Right lung (tissue), 2 donors: ENCODE measurements at regions not wholly inside any gene's neighbourhood (a gene's known extent, or its start where the extent isn't known, plus 50 kb on each side); places are given as distances from the start of the nearest gene placed in this dataset.
"Not testable (repeated sequence)": the region's sequence is repeated elsewhere in the genome, so short reads cannot be mapped to it uniquely, and the experiment has no call there.

Source experiments
- DNase-seq, 2 donors: peaks; one replicate each; pipeline ENCODE4 v3.0.0-alpha.2; 2013

DNA sequence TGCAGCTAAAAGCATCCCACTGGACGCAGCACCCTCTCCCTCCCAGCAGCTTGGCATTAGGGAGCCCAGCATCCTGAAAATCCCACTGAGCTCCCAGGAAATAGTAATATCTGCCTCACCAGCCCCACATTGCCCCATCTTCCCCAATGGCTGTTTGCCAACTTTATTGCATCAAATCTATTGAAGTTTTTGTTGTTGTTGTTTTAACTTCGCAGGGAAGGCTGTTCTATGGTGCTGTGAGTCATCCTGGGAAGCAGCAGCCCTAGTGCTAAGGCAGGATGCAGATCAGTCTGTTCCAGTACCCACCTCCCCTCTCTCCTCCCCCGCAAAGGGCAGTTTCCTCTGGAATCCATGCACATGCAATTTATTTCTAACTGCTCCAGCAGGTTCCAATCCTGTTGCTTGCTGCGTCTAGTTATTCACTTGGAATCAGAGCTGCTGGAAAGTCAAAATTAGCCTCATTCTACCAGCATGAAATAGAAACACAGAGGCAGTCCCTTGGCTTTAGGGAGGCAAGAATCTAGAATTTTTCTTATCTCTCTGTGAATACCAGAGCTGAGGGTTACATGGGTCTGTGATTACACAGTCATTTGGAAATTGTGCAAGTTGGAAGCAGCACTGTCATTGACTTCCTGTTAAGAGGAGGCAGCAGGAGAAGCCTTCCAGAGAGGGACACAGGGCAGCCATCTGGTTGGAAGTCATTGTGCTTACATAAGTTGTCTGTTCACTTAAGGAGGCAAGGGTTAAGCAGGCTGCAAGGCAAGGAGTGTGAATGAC lies 115.9 kb upstream of the CACUL1 start:
- DNase-seq, result peak; percentile 63 to 70

DNA sequence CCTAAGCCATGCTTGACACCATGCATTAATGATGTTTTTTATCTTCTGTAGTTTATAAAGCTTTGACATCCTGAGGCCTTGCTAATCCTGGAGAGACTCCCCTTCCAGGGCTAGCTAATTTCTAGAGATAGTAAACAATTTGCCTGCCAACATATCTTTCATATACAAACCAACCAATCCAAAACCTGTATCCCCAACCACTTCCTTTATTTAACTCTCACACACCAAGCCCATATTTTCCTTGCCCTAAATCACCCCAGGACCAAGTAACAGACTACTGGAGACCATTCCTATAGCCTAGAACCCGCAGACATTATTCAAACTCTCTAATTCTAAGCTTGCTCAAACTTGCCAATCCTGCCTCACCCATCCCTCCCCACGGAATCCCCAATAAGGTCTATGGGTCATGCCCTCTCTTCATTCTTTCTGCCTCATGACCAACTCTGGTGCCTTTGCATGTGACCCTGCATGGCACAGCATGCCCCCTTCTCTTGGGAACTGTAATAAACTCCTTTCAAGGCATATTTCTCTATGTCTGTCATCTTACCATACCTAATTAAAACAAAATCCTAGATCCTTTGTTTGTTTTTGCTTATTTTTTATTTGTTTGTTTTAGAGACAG lies 116.6 kb upstream of the CACUL1 start:
- no peak for DNase-seq

DNA sequence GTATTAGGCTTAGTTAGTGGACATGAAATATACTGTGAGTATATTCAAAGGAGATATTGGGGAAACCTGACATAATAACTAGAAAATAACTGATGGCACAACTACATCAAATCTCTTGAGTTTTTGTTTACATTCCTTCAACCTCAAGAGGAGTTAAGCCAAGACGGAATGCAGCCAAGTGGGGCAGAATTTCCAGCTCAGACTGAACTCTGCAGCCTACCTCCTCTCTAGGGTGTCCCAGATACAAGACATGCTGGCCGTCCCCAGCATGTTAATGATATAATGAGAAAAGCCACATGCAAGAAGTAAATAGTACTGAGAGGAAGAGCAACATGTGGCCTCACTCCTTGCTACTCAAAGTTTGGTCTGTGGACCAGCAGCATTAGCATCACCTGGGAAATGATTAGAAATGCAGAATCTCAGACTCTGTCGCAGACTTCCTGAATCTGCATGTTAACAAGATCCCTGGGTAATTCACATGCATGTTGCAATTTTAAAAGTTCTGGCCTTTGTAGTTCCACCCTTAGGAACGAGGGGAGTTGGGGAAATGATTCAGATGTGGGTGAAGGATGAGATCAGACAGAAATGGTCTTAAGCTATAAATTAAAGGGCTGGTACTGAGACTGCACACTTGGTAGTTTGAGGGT lies 118.4 kb upstream of the CACUL1 start:
- DNase-seq, result peak; percentile 21 to 30

DNA sequence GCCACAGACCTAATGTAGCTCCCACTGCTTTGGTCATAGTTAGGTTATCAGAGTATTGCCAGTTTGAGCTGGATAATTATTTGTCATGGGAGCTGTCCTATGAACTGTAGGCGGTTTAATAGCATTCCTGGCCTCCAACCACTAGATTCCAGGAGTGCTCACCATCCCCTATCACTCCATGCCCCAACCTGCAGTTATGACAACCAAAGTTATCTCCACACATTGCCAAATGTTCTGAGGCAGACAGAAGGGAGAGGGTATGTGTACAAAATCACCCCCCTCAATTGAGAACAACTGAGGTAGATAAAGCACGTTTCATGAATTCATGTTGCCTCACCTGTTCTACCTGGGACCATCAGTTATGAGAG lies 119.0 kb upstream of the CACUL1 start:
- no peak for DNase-seq

DNA sequence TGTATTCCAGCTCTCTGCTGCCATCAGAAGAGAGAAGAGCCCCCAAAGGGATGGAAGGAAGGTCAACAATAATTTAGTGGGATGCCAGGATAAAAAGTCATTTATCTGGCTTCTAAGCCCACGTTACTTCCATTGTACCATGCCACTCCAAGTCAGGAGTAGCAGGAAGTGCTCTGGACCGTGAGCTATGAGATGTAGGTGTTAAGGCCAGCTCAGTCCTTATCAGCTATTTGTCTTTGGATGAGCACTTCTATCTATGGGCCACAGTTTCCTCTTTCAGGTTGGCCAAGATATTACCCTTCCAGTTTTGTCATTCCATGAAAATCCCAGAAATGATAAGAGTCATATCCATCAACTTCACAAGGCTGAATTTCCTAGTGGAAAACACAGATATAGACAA lies 119.4 kb upstream of the CACUL1 start:
- DNase-seq, result no peak

DNA sequence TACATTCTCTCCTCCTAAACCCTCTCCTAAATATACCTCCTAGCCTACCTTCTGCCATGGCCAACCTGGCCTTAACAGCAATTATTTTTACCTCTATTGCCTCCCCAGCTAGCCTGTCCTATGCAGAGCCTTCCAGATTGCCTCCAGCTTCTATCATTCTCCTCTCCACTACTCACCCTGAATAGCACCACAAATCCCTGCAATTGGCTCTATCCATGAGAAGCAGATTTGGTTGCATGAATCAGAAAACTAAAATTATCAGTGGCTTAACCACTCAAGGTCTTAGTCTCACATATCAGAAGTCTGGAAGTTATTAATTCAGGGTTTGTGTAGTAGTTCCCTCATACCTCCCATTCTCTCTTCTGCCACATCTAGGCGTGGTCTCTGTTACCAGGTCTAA lies 120.3 kb upstream of the CACUL1 start:
- DNase-seq, result no peak

DNA sequence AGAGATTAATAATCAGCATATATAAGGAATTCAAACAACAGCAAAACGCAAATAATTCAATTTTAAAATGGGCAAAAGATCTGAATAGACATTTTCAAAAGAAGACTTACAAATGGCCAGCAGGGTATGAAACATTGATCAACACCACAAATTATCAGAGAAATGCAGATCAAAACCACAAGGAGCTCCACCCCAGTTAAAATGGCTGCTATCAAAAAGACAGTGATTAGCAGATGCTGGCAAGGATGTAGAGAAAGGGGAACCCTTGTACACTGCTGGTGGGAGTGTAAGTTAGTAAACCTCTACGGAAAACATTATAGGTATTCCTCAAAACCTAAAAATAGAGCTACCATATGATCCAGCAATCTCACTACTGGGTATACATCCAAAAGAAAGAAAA lies 128.0 kb upstream of the CACUL1 start:
- no peak for DNase-seq

DNA sequence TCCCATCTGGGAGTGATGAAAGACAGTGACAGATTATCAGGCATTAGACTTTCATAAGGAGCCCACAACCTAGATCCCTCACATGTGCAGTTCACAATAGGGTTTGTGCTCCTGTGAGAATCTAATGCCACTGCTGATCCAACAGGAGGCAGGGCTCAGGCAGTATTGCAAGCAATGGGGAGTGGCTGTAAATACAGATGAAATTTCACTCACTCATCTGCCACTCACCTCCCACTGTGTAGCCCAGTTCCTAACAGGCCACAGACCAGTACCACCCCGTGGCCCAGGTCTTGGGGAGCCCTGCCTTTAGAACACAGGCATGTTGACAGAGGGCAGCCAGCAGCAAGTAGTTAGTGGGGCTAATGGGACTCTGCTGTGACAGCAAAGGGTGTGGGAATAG lies 137.3 kb upstream of the NANOS1 start:
- DNase-seq, result no peak

DNA sequence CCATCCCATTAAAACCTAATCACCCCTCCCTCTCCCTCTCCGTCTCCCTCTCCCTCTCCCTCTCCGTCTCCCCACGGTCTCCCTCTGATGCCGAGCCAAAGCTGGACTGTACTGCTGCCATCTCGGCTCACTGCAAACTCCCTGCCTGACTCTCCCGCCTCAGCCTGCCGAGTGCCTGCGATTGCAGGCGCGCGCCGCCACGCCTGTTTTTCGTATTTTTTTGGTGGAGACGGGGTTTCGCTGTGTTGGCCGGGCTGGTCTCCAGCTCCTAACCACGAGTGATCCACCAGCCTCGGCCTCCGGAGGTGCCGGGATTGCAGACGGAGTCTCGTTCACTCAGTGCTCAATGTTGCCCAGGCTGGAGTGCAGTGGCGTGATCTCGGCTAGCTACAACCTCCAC lies 134.6 kb upstream of the NANOS1 start:
- not testable (repeated sequence) for DNase-seq

DNA sequence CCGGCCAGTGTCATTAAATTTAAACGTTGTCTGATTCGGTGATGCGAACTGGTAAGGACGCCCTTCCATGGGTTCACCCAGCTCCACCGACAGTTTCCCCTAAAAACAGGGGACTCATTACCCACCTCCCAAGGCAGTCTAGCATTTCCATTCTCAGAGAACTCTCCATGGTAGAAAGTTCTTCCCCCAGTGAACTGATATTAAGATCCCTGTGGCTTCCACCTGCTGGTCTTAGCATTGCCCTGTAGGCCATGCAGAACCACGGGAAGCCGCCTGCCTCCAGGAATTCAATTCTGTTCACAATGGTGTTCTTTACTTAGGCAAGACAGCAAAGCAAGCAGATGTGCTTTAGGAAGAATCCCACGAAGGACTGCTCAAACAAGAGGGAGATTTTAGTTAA lies 128.9 kb upstream of the NANOS1 start:
- DNase-seq, result no peak

DNA sequence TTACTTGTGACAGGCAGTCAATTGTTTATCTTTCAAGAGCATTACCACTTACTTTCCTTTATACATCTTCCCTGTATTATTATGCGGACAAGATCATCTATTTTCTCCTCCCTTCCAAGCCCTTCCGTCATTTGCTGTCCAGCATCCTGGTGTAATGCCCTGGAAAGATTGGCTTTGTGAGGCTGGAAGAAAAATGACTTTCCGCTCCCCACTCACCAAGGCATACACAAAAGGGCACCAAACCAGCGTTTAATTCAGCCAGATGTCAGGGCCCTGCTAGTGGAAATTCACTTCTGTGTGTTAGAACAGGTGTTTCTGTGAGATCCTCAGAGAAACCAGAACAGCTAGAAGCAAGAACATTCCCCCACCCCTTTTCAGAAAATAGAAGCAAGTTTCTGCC lies 128.1 kb upstream of the NANOS1 start:
- no peak for DNase-seq

DNA sequence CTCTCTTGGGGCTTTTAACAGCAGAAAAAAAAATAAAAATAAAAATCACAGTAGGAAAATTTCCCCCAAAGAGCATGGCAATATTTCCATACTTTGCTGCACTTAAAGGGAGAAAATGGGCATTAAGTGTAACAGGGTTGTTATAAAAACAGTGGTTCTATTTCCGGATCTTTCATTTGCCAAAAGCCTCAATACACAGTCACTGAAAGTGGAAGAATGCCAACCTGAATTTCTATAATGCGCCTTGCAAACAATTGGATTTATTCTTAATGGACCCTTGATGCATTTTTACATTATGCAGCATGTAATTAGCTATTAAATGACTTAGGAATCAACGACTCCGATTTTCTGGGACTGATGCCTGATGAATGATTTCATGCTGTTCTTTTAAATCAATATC lies 127.6 kb upstream of the NANOS1 start:
- no peak for DNase-seq

DNA sequence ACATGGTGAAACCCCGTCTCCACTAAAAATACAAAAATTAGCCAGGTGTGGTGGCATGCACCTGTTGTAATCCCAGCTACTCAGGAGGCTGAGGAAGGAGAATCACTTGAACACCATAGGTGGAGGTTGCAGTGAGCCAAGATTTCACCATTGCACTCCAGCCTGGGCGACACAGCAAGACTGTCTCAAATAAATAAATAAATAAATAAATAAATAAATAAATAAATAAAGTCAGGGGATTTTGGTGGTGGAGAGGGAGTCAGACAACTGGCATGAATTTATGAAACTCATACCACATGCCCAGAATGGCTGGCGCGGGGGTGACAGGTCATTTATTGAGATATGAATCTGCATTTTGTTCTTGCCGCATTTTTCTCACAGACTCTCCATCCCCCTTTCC lies 126.9 kb upstream of the NANOS1 start:
- not testable (repeated sequence) for DNase-seq

DNA sequence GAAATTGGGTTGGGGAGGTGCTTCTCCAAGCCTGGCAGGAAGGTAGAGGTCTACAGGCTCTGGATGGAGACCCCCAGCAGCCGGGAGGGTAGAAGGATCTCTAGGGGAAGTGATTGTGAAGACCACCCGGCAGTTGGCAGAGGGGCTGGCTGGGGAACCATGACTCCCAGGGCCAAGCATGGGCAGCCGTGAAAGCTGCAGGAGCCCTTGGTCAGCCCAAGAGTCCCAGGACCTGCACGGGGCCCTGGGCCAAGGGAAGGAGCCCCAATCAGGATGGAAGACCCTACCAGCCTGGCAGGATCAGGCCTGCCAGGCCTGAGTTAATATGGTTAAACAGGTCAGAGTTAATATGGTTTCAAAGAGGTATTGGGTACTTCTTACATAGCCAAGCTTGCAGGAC lies 126.3 kb upstream of the NANOS1 start:
- no peak for DNase-seq

DNA sequence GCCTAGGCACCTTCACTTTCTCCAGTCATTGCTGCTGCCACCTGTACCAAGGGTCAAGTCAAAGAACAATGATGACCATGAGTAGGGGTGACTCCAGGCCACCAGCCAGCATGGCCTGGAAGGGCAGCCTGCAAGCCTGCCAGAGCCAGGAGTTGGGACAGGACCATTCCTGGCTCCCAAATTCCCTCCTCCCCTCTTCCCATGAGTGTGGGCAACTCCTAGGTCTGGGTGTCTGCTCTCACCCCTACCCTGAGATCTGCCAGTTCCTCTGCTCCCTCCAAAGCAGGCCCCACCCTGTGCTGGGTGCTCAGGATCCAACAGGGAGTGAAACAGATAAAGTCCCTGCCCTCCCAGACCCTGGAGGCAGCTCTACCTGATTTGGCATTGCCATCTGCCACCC lies 125.8 kb upstream of the NANOS1 start:
- no peak for DNase-seq

DNA sequence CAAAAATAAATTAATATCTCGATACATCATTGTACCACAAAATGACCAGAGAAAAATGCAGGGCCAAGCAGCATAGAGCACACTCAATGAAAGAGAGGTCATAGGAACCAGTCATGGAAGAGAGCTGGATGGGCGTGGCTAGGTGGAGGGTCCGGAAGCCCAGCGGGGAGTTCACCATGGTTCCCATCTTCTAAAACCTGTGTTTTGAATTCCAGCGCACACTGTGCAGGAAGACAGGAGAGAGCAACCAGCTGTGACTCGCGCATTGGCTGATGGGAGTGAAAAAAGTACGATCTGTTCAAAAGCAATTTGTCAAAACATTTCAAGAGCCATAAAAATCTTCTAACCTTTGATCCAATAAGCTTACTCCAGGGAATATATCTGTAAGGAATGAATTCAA lies 125.2 kb upstream of the NANOS1 start:
- DNase-seq, result no peak

DNA sequence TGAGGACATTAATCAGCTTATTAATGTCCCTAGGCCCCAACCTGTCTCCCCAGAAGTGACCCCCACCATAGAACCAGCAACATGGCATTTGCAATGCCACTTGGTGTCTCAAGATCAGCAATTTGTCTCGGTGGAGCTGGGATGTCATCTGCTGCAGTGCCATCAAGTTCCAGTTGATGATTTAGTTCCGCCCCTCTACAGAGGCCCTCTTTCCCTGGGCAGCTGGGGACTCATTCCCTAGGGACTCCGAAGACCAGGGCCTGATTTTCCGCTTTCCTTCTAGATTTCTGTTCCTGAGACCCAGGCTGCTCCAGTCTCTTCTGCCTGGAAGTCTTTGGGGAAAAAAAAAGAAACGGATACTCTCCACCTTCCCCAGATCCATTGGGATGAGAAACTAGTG lies 122.5 kb upstream of the NANOS1 start:
- no peak for DNase-seq

DNA sequence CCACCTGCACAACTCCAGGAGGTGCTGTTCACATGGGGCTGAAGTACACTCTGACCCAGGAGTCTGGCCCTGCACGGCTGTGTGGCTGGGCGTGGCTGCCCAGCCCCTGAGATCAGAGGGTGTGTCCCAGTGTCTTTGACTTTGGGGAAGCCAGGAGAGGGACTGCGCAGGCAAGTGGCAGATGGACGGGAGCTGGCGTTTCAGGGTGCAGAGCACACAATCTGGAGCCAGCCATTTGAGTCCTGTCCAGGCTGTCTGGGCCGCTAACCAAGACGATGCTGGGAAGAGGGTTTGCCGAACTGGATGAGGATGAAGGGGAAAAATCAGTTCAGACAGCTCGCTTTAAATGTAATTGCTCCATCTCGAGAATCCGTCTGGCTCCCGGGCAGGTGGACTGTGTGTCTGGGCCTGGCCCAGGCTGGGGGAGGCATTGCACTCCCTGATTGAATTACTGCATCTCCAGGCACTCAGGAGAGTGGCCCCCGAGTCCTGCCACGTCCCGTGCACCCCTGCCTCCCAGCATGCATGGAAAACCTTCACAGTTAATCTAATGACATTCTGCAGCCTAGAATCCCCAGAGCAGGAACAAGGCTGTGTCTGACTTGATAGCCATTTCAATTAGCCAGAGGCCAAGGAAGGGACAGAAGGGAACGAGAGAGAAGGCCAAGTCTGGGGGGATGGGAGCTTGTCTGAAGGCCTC lies 120.8 kb upstream of the NANOS1 start:
- DNase-seq, result no peak

DNA sequence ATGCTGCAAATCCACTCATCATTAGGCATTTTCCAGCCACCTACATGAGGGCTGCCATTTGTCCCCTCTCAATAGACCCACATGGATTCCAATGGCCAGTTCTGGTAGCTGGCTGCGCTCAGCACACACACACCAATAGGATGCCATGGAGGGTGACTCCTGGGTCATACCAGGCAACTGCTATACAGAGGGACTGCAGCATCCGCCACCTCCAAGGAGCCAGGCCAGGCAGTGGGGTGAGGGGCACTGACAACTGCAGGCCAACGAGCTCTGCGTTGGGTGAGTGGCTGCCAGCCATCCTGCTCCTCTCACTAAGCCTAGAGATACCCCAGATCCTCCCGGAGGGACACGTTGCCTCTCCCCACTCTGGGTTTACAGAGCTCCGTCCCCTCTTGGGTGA lies 118.8 kb upstream of the NANOS1 start:
- no peak for DNase-seq

DNA sequence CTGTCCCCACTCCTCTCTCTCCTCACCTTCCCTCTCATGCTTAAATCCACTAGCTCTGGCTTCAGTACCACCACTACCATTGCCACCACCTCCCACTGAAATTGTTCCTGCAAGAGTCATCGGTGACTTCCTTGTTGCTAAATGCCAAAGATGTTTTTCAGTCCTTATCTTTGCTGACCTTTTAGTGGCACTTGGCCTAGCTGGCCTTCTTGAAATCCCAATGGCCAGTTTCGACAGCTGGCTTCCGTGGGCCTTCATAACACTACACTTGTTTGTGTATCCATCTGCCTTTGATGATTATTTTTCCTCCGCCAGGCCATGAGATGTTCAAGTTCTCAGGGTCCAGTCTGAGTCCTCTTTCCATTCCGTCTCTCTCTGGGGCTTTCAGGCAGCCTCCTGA lies 118.2 kb upstream of the NANOS1 start:
- no peak for DNase-seq

DNA sequence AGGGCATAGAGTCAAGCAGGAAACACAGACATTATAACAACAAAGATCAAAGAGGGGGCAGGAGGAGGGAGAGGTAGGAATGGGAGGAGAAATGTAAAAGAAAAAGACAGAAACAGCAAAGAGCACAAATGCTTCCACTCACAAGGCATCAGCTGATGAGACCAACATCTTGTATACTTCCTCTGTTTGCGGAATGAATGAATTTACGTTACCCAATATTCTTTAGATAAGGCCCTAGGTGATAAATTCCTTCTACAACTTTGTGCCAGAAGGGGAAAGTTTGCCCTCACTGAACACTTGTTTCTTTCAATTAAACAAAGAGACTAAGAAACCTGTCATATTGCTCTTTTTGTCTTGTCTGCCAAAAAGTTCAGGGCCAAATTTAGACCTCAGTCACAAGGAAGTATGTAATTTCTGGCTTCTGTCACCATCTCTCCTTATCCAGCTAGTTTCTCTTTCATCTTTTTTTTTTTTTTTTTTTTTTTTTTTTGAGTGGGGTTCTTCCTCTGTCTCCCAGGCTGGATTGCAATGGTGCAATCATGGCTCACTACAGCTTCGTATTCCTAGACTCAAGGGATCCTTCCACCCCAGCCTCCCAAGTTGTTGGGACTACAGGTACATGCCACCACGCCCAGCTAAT lies 116.4 kb upstream of the NANOS1 start:
- DNase-seq, result no peak

DNA sequence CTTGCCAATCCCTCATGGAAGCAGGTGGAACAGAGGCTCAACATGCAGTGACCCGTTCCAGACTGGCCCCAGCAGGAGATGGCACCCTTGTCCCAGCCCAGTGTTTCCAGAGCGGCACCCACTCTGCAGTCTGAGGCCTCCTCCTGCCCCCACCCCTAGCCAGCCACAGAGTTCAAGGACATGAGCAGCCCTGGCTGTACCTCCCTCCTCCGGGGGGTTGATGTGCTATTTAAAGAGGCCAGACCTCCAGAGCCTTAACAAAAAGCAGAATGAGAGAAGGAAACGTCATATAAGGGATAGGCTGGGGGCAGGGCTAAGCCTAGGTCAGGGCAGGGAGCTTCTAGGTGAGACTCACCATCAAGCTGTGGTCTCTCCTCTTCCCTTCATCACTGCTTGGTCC lies 115.7 kb upstream of the NANOS1 start:
- no peak for DNase-seq
